ENCODE measurements at regions not wholly inside any gene's neighbourhood (a gene's known extent, or its start where the extent isn't known, plus 50 kb on each side); places are given as distances from the start of the nearest gene placed in this dataset.

DNA sequence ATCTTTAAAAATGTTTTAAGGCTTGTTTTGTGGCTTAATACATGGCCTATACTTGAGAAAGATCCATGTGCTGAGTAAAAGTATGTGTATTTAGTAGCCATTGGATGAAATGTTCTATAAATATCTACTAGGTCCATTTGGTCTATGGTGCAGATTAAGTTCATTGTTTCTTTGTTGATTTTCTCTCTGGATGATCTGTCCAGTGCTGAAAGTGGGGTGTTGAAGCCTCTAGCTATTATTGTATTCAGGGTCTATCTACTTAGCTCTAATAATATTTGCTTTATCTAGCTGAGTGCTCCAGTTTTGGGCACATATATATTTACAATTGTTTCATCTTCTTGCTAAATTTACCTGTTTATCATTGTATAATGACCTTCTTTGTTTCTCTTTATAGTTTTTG is 272.2 kb upstream of the NR4A3 start:
- Histone ChIP-seq H3K36me3 (no peaks in the 10 kb centered on the region), H3K4me1 (ENCODE audit: low read depth) (no peaks in the 10 kb centered on the region), H3K27me3 (no peaks in the 10 kb centered on the region), H3K9me3 (ENCODE audit: low read depth) (no peaks in the 10 kb centered on the region), H3K27ac (no peak overlapping the region), H3K4me3 (no peak overlapping the region)
- DNase-seq (ENCODE audit: low read depth in 1 of 2, low spot score in 1 of 2) = no peak
- TF ChIP-seq, protein P1, sequence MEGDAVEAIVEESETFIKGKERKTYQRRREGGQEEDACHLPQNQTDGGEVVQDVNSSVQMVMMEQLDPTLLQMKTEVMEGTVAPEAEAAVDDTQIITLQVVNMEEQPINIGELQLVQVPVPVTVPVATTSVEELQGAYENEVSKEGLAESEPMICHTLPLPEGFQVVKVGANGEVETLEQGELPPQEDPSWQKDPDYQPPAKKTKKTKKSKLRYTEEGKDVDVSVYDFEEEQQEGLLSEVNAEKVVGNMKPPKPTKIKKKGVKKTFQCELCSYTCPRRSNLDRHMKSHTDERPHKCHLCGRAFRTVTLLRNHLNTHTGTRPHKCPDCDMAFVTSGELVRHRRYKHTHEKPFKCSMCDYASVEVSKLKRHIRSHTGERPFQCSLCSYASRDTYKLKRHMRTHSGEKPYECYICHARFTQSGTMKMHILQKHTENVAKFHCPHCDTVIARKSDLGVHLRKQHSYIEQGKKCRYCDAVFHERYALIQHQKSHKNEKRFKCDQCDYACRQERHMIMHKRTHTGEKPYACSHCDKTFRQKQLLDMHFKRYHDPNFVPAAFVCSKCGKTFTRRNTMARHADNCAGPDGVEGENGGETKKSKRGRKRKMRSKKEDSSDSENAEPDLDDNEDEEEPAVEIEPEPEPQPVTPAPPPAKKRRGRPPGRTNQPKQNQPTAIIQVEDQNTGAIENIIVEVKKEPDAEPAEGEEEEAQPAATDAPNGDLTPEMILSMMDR (IDR thresholded peaks at IDR 0.05; ENCODE audit: low read depth, low read length) = no peak

GRCh38 chr9:99555792-99556191 is 265.9 kb upstream of the NR4A3 start:
- no peak overlapping the region for H3K27ac ChIP-seq
- H3K9me3 ChIP-seq (ENCODE audit: low read depth) = no peaks in the 10 kb centered on the region
- no peak overlapping the region for H3K4me3 ChIP-seq
- no peak for DNase-seq (ENCODE audit: low read depth in 1 of 2, low spot score in 1 of 2)
- TF ChIP-seq, protein P1 (IDR thresholded peaks at IDR 0.05; ENCODE audit: low read depth, low read length) = no peak
- H3K36me3 ChIP-seq = no peaks in the 10 kb centered on the region
- H3K4me1 ChIP-seq (ENCODE audit: low read depth) = no peaks in the 10 kb centered on the region
- no peaks in the 10 kb centered on the region for H3K27me3 ChIP-seq

DNA sequence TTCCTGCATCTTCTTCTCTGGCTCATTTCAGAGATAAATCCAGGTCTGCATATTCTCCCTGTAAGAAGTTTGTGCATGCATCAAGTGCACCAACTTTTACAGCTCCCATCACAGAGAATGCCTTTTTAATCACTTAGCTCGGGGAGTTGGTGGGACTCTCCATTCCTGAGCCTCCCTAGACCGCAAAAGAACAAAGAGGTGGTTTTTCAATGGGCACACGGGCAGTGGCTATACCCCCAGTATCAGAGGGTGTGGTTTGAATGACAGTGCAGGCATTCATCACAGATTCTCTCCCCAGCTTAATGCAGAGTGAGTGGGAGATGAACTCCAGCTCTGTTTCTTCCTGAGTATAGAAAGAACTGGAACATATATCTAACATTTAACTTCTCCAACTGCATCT is 264.7 kb upstream of the NR4A3 start:
- TF ChIP-seq, protein P1 (IDR thresholded peaks at IDR 0.05; ENCODE audit: low read depth, low read length) = no peak
- H3K9me3 ChIP-seq (ENCODE audit: low read depth) = no peaks in the 10 kb centered on the region
- H3K27ac ChIP-seq = no peak overlapping the region
- DNase-seq (ENCODE audit: low read depth in 1 of 2, low spot score in 1 of 2) = no peak
- H3K4me3 ChIP-seq = no peak overlapping the region
- no peaks in the 10 kb centered on the region for H3K4me1 ChIP-seq (ENCODE audit: low read depth)
- no peaks in the 10 kb centered on the region for H3K27me3 ChIP-seq
- no peaks in the 10 kb centered on the region for H3K36me3 ChIP-seq

DNA sequence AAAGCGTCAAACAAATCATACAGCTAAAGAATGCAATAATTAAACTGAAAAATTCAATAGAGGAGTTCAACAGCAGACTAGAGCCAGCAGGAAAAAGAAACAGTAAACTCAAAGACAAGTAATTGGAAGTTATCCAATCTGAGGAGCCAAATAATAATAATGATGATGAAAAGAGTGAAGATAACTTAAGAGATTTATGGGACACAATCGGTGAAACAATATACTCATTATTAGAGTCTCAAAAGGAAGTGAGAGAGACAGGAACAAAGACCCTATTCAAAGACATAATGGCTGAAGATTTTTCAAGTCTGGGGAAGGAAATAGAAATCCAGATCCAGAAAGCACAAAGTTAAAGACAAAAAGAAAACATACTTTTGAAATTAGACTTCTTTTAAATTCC is 263.9 kb upstream of the NR4A3 start:
- DNase-seq (ENCODE audit: low read depth in 1 of 2, low spot score in 1 of 2) = no peak
- no peak overlapping the region for H3K4me3 ChIP-seq
- no peaks in the 10 kb centered on the region for H3K27me3 ChIP-seq
- H3K4me1 ChIP-seq (ENCODE audit: low read depth) = no peaks in the 10 kb centered on the region
- TF ChIP-seq, protein P1 (IDR thresholded peaks at IDR 0.05; ENCODE audit: low read depth, low read length) = no peak
- H3K27ac ChIP-seq = no peak overlapping the region
- no peaks in the 10 kb centered on the region for H3K36me3 ChIP-seq
- no peaks in the 10 kb centered on the region for H3K9me3 ChIP-seq (ENCODE audit: low read depth)

- no peak overlapping the region for H3K27ac ChIP-seq
- no peaks in the 10 kb centered on the region for H3K36me3 ChIP-seq
- TF ChIP-seq, protein P1 (IDR thresholded peaks at IDR 0.05; ENCODE audit: low read depth, low read length) = no peak
- H3K4me1 ChIP-seq (ENCODE audit: low read depth) = no peaks in the 10 kb centered on the region
- no peak for DNase-seq (ENCODE audit: low read depth in 1 of 2, low spot score in 1 of 2)
- no peak overlapping the region for H3K4me3 ChIP-seq
- no peaks in the 10 kb centered on the region for H3K9me3 ChIP-seq (ENCODE audit: low read depth)
- H3K27me3 ChIP-seq = no peaks in the 10 kb centered on the region
Observed at GRCh38 chr9:99559776-99560175, 261.9 kb upstream of the NR4A3 start.

DNA sequence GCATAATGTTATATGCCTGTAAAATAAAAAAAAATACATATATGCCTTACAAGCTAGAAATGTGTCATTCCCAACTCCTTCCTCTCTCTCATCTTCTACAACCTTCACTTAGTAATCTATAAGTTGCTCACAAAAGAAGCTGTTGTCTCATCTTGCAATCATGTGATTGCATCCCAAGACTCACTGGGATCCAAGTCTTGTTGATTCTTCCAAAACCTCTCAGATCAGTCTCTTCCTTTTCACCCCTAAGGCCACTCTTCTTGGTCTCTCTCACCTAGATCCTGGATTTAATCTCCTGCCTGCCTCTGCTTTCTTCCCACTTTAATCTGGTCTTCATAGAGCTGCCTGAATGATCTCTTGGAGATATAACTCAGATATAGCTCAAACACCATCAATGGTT is 261.1 kb upstream of the NR4A3 start:
- no peak overlapping the region for H3K4me3 ChIP-seq
- H3K9me3 ChIP-seq (ENCODE audit: low read depth) = no peaks in the 10 kb centered on the region
- H3K4me1 ChIP-seq (ENCODE audit: low read depth) = no peaks in the 10 kb centered on the region
- H3K27ac ChIP-seq = no peak overlapping the region
- no peaks in the 10 kb centered on the region for H3K27me3 ChIP-seq
- DNase-seq (ENCODE audit: low read depth in 1 of 2, low spot score in 1 of 2) = no peak
- H3K36me3 ChIP-seq = no peaks in the 10 kb centered on the region
- TF ChIP-seq, protein P1 (IDR thresholded peaks at IDR 0.05; ENCODE audit: low read depth, low read length) = no peak
